Epithelial cell of proximal tubule (primary cell): ENCODE measurements at regions not wholly inside any gene's neighbourhood (a gene's known extent, or its start where the extent isn't known, plus 50 kb on each side); places are given as distances from the start of the nearest gene placed in this dataset.

Experiments
- DNase-seq: peaks from one replicate; pipeline ENCODE4 v3.0.0-alpha.2; 2011; ENCODE audit warnings: low read depth
- H3K4me3 ChIP-seq: 2 replicates; pipeline ENCODE4 v1.5.1; 2011; ENCODE audit warnings: low read depth, mild to moderate bottlenecking, low read length
- CTCF ChIP-seq: conservative IDR thresholded peaks from 2 replicates; pipeline ENCODE4 v1.5.1; 2012; ENCODE audit warnings: low read depth, mild to moderate bottlenecking, low read length

DNA sequence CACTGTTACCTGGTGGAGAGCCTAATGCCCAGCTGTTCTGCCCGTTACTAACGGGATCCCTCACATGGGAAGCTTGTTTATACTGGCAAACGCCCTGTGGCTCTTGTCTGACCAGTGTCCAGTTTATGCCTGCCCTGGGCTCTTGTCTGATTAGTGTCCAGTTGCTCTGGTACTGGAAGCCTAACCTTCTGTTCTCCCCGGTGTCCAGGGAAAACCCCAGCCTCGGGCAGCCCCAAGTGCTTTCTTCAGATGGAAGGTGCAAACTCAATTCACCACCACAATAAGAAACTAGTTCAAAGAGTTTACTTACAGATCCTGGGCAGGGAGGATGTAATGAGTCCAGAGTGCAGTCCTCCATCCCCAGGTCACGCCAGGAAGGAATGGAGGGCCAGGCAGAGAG, 148.4 kb downstream of the TBXT start:
- DNase-seq: no peak
- H3K4me3 ChIP-seq: no peak overlapping the region
- no peak for TF ChIP-seq CTCF

- no peak for TF ChIP-seq CTCF
- no peak for DNase-seq
- H3K4me3 ChIP-seq: no peak overlapping the region
Measured at GRCh38 chr6:166017032-166017635, 150.5 kb downstream of the TBXT start.

DNA sequence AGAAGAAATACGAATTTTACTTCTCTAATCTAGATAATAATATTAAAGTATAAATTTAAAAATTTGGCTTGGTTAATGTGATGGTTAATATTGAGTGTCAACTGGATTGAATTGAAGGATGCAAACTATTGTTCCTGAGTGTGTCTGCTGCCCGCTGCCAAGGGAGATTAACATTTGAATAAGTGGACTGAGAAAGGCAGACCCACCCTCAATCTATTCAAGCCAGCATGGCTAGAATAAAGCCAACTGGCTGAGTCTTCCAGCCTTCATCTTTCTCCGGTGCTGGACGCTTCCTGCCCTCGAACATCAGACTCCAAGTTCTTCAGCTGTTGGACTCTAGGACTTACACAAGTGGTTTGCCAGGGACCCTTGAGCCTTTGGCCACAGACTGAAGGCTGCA, 152.7 kb downstream of the TBXT start:
- H3K4me3 ChIP-seq: no peak overlapping the region
- no peak for TF ChIP-seq CTCF
- DNase-seq: no peak

DNA sequence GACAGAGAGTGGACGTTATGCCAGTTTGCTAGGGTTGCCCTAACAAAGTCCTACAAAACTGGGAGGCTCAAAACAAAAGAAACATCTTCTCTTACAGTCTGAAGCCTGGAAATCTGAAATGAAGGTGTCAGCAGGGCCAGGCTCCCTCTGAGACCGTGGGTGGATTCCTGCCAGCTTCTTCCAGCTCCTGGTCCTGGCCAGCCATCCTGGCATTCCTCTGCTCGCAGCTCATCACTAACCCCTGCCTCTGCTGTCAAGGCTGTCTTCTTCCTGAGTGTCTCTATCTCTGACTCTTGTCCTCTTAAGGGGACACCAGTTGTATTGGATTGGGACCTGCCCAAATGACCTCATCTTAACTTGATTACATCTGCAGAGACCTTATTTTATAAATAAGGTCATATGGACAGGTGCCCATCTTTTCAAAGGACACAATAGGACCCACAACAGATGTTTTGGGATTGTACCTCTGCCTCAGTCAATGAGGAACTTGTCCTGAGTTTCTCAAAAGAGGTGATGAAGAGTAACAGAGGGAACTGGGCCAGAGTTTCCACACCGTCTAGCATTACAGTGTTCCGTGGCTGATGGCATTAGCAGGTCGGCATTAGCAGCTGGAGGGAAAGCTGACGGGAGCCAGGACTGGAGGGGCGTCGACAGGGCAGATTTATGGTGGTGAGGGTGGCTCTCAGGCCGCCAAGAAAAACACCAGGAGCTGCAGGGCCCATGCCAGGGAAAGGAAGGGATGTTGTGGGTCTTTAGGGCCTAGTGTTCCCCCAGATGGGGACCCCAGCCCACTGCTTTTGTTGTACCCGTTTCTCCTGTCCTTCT, 157.3 kb downstream of the TBXT start:
- TF ChIP-seq CTCF: no peak
- no peak for DNase-seq
- H3K4me3 ChIP-seq: no peak overlapping the region

DNA sequence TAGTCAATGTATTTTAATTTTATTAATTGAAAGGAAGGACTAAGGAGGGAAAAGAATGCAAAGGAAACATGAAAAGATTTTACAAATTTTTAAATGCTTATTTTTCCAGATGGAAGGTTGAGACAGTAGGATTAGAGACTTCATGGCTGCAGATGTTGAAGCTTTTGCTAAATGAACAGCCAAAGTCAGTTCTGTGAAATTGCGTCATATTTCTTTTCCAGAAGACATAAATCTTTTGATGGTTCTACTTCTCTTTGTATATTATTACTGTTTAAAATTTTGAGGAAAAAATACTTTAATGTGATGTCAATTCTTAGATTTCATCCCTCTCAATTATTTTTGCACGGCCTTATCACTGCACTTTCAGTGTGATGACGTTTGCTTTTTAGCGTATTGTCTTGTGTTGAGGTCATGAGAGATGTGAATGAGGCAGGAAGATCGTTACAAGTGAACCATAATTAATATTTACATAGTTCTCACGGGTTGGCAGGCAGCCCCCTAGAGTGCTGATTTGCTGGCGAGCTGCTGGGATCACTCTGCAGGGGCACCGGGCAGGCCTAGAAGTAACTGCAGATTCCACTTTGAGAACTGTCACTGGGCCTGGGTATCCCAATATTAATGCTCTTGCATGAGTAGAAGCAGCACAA, 158.1 kb downstream of the TBXT start:
- no peak overlapping the region for H3K4me3 ChIP-seq
- no peak for DNase-seq
- TF ChIP-seq CTCF: no peak

DNA sequence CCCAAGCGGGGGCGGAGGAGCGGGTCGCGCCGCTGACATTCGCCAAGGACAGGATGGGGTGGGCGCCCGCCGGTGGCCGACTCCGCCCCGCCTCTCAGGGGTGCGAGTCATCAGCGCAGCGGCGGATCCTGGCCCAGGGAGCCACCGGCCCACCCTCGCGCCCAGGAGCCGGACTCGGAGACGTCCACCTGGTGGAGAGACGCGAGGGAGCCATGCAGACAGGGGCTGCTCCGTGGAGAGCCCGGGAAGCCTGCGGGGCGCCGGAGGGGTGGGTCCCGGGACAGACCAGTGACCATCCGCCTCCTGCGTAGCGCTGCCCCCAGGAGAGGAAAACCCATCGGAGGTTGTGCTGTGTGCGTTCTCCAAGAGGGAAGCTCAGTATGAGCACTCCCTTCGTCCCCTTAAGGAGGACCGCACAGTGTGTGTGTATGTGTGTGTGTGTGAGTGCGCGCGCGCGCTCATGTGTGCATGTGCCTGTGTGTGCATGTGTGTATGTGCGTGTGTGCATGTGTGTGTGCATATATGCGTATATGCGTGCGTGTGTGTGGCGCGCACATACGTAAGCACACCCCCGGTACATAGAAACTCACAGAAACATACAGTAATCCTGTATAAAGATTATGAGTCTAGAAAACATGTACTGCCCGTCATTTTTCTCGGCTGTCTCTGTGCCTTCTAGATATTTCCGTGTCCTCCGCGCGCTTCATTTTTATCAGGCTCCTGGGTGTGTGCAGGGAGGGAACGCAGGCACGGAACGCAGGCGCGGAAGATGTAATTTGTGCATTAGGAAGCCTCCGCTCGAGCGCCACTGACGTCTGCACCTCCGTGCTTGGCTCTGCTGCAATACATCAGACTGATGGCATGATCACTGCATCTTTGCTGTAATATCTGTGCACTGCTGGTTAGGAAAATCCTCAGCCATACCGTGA, 158.9 kb downstream of the TBXT start:
- no peak for DNase-seq
- peak overlapping the region; percentile 46 for H3K4me3 ChIP-seq
- TF ChIP-seq CTCF: no peak
